NCI-H2227 (cell line): ENCODE measurements at regions not wholly inside any gene's neighbourhood (a gene's known extent, or its start where the extent isn't known, plus 50 kb on each side); places are given as distances from the start of the nearest gene placed in this dataset.
A peak's percentile ranks its signal among the peaks of the same experiment; 100 is the strongest.
"Not testable (repeated sequence)": the region's sequence is repeated elsewhere in the genome, so short reads cannot be mapped to it uniquely, and the experiment has no call there.

Source experiments
- DNase-seq: peaks from one replicate; lab custom pipeline; 2025; ENCODE audit not compliant: unreplicated experiment; lab: John Stamatoyannopoulos, UW

- DNase-seq, result not testable (repeated sequence)
Observed at GRCh38 chr2:132318481-132318880, 98.1 kb upstream of the GPR39 start.

GRCh38 chr2:132324005-132324404, 92.6 kb upstream of the GPR39 start:
- DNase-seq, result not testable (repeated sequence)

GRCh38 chr2:132332345-132333033, 84.1 kb upstream of the GPR39 start:
- peak; percentile 33 for DNase-seq

DNA sequence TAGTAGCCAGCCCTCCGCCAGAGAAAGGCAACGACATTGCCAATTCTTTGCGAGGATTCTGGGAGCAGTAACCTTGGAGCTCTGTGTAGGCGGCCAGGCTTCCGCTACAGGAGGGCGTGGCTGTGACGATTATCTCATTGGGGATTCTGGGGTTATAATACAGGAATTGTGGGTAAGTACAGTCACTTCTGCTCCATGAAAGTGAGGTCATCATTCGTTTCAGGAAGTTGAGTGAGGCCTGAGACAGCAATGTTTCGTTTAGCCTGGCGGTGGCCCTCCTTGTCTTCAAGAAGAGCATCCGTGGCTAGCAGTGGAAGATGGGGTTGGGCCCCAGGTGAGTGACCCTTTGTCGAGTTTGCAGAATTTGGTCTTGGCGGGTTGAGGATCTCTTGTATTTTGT, 79.5 kb upstream of the GPR39 start:
- DNase-seq, result not testable (repeated sequence)

- not testable (repeated sequence) for DNase-seq
Observed at GRCh38 chr2:132337844-132338243, 78.8 kb upstream of the GPR39 start.

DNA sequence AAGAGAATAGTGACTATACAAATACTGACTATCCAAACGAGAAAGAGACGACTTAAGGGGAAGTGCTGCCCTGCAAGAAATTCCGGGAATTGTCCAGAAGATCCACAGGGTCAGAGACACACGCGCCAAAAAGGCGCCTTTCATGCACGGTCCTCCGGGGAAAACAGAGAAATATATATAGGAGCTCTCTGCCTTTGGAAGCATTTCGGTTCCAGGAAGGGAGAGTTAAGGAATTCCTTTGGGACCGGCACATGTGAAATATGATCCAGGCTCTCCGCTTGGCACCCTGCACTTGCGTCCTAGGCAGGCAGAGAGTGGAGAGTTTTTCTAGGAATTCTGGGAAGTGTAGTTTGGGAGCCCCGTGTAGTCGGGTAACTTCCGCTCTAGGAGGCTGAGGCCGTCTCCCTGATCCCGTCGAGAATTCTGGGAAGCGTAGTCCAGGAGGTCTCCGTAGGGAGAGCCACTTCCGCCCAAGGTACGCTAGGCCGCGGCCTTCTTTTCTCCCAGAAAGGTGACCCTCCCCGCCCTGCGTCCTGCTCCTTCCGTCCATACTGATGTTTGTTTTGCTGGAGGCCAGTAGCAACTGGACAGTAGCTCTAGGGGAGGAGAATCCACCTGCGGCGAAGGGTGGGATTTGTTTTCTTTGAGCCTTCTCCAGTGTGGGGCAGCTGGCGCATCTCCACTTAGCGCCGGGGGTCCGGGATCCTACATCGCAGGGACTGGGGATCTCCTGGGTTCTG, 69.4 kb upstream of the GPR39 start:
- peak; percentile 90 for DNase-seq

GRCh38 chr2:132349092-132349687, 67.4 kb upstream of the GPR39 start:
- DNase-seq, result peak; percentile 82

GRCh38 chr2:132351668-132352067, 64.9 kb upstream of the GPR39 start:
- not testable (repeated sequence) for DNase-seq

GRCh38 chr2:132352481-132353001, 64.1 kb upstream of the GPR39 start:
- DNase-seq, result peak; percentile 90

DNA sequence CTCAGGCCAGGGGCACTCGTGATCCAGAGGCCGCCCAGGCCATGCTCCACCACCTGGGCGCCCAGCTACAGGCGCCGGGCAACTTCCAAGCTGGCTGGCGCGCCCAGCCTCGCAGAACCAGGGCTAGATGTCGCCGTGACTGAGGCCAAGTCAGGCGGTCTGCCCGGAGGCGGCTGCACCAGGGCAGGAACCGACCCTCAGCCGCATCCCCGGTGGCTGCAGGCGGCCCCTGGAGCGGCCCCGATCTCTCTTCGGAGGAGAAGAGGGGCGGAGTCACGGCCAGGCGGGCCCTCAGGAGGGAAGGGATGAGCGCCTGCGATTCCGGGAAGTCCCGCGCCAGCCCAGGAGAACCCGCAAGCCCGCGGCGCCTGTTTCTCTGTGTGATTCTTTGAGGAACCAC, 63.2 kb upstream of the GPR39 start:
- not testable (repeated sequence) for DNase-seq

GRCh38 chr2:132360964-132361363, 55.6 kb upstream of the GPR39 start:
- DNase-seq, result not testable (repeated sequence)

GRCh38 chr2:132361498-132361897, 55.1 kb upstream of the GPR39 start:
- not testable (repeated sequence) for DNase-seq

DNA sequence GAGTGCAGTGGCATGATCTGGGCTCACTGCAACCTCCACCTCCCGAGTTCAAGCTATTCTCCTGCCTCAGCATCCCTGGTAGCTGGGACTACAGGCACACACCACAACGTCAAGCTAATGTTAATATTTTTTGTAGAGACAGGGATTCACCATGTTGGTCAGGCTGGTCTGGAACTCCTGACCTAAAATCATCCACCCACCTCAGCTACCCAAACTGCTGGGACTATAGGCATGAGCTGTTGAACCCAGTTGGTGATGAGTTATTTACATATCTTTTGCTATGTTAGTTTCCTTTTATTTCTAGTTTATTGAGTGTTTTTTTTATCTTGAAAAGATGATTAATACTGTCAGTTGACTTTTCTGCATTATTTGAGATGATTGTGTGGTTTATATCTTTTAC, 53.3 kb upstream of the GPR39 start:
- DNase-seq, result not testable (repeated sequence)

GRCh38 chr2:132365963-132366362, 50.6 kb upstream of the GPR39 start:
- DNase-seq, result not testable (repeated sequence)

DNA sequence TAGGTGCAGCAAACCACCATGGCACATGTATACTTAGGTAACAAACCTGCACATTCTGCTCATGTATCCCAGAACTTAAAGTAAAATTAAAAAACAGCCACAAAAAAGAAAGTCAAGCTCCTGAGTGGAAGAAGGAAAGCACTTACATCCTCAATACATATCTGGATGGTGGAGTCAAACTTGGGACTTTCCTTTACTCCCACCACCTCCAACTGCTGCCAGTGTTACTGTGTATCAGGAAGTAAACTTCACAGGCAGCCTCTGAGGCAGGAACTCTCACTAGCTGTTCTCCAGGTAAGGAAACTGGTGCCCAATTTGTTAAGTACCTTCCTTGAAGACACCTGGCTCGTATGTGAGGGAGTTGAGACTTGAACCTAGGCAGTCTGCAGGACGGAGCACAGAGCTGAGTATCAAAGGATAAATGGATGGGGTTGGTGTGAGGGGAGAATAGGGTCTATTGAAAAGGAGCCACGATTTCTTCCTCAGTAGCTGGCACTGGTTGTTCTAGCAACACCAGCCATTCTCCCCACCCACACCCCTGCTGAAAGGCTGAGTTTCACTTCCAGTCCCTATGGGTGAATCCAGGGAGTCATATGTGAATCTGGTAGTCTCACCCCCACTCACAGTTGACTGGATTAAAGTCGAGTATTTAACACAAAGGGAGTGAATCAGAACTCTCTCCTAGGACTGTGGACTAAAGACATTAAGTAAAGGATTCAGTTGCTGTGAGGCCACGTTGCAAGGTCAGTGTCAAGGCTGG, 50.0 kb upstream of the GPR39 start:
- DNase-seq, result no peak
